ENCODE measurements at regions not wholly inside any gene's neighbourhood (a gene's known extent, or its start where the extent isn't known, plus 50 kb on each side); places are given as distances from the start of the nearest gene placed in this dataset.

- no peaks in the 10 kb centered on the region for H3K36me3 Mint-ChIP-seq
- H3K27me3 ChIP-seq (ENCODE audit: control insufficient read depth, insufficient read depth, low read length), result no peaks in the 10 kb centered on the region
- no peak for ATAC-seq
- intact Hi-C loops (cut with micrococcal nuclease), result no loop called here
- no peak overlapping the region for H3K4me3 ChIP-seq (ENCODE audit: low read length)
- no peak for TF ChIP-seq CTCF (IDR thresholded peaks at IDR 0.05)
- no peak for DNase-seq
- H3K4me1 ChIP-seq (ENCODE audit: control insufficient read depth, insufficient read depth, low read length), result no peaks in the 10 kb centered on the region
- no peak overlapping the region for H3K27ac ChIP-seq (ENCODE audit: low read length)
- no peak overlapping the region for H3K27ac Mint-ChIP-seq
- no peak overlapping the region for H3K4me3 Mint-ChIP-seq
- no peaks in the 10 kb centered on the region for H3K9me3 ChIP-seq (ENCODE audit: control insufficient read depth, insufficient read depth, low read length)
- peaks cover 4 to 11% of the 10 kb centered on the region in 2 donors for H3K9me3 Mint-ChIP-seq
- no peaks in the 10 kb centered on the region for H3K4me1 Mint-ChIP-seq
- no peaks in the 10 kb centered on the region for H3K27me3 Mint-ChIP-seq (ENCODE audit: low read depth in 2 of 2)
- no peaks in the 10 kb centered on the region for H3K36me3 ChIP-seq (ENCODE audit: control insufficient read depth, insufficient read depth, low read length)
These were observed 453.2 kb downstream of the TNS3 start for GRCh38 chr7:47128700-47129099.

GRCh38 chr7:47125529-47125928 is 456.4 kb downstream of the TNS3 start:
- Mint-ChIP-seq H3K9me3 (peaks cover 4 to 8% of the 10 kb centered on the region in 2 donors), H3K27ac (no peak overlapping the region), H3K27me3 (ENCODE audit: low read depth in 2 of 2) (no peaks in the 10 kb centered on the region), H3K4me3 (no peak overlapping the region), H3K36me3 (no peaks in the 10 kb centered on the region), H3K4me1 (no peaks in the 10 kb centered on the region)
- ATAC-seq (no peak), DNase-seq (no peak)
- 92% methylated on average over 13 of the region's 14 CpGs for WGBS (ENCODE audit: insufficient coverage)
- no peaks in the 10 kb centered on the region for H3K9me3 ChIP-seq (ENCODE audit: control insufficient read depth, insufficient read depth, low read length)
- no peaks in the 10 kb centered on the region for H3K27me3 ChIP-seq (ENCODE audit: control insufficient read depth, insufficient read depth, low read length)
- H3K4me3 ChIP-seq (ENCODE audit: low read length), result no peak overlapping the region
- no peaks in the 10 kb centered on the region for H3K36me3 ChIP-seq (ENCODE audit: control insufficient read depth, insufficient read depth, low read length)
- intact Hi-C loops (cut with micrococcal nuclease), result no loop called here
- H3K4me1 ChIP-seq (ENCODE audit: control insufficient read depth, insufficient read depth, low read length), result no peaks in the 10 kb centered on the region
- TF ChIP-seq CTCF (IDR thresholded peaks at IDR 0.05), result no peak
- H3K27ac ChIP-seq (ENCODE audit: low read length), result no peak overlapping the region

DNA sequence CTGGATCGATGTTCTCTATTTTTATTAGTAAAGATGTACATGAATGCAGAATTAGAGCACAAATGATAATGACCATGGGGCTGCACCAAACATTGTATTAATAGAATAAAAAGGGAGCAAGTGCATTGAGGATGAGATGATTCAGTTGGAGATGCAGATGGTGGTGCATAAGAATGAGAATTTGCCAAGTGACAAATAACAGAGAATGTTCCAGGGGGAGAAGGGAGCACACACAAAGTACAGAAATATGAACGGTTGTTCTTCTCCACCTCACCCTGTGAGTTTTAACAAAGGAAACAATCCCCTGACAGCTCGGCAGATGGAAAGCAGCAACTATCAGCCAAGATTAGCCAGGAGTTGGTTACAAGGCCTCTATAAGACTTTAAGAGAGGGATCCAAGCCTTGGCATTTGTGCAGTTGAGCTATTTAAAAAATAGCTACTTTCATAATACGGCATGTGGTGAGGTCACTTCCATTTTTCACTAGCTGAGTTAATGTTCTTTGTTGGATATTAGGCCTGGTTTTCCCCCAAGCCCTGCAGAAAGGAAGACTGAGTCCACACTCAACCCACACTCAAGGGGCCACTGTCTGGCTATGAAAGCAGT is 462.5 kb downstream of the TNS3 start:
- Histone ChIP-seq H3K36me3 (ENCODE audit: control insufficient read depth, insufficient read depth, low read length) (no peaks in the 10 kb centered on the region), H3K4me1 (ENCODE audit: control insufficient read depth, insufficient read depth, low read length) (no peaks in the 10 kb centered on the region), H3K4me3 (ENCODE audit: low read length) (no peak overlapping the region), H3K27ac (ENCODE audit: low read length) (no peak overlapping the region), H3K27me3 (ENCODE audit: control insufficient read depth, insufficient read depth, low read length) (no peaks in the 10 kb centered on the region), H3K9me3 (ENCODE audit: control insufficient read depth, insufficient read depth, low read length) (no peaks in the 10 kb centered on the region)
- TF ChIP-seq CTCF (IDR thresholded peaks at IDR 0.05), result no peak
- Mint-ChIP-seq H3K4me1 (no peaks in the 10 kb centered on the region), H3K27ac (no peak overlapping the region), H3K27me3 (ENCODE audit: low read depth in 2 of 2) (no peaks in the 10 kb centered on the region), H3K9me3 (peaks cover 0 to 2% of the 10 kb centered on the region in 2 donors), H3K4me3 (no peak overlapping the region), H3K36me3 (no peaks in the 10 kb centered on the region)
- intact Hi-C loops (cut with micrococcal nuclease), result no loop called here
- 92% methylated on average over 3 of the region's 4 CpGs for WGBS (ENCODE audit: insufficient coverage)
- DNase-seq (no peak), ATAC-seq (no peak)

GRCh38 chr7:47104206-47104549 is 477.7 kb downstream of the TNS3 start:
- Histone ChIP-seq H3K27me3 (ENCODE audit: control insufficient read depth, insufficient read depth, low read length) (no peaks in the 10 kb centered on the region), H3K27ac (ENCODE audit: low read length) (no peak overlapping the region), H3K9me3 (ENCODE audit: control insufficient read depth, insufficient read depth, low read length) (no peaks in the 10 kb centered on the region), H3K4me3 (ENCODE audit: low read length) (no peak overlapping the region), H3K4me1 (ENCODE audit: control insufficient read depth, insufficient read depth, low read length) (peaks cover 3% of the 10 kb centered on the region), H3K36me3 (ENCODE audit: control insufficient read depth, insufficient read depth, low read length) (no peaks in the 10 kb centered on the region)
- no peaks in the 10 kb centered on the region for H3K27me3 Mint-ChIP-seq (ENCODE audit: low read depth in 2 of 2)
- WGBS (ENCODE audit: insufficient coverage), result 92% methylated on average over 2 of the region's 4 CpGs
- no peak overlapping the region for H3K27ac Mint-ChIP-seq
- ATAC-seq, result no peak
- H3K9me3 Mint-ChIP-seq, result peaks cover 0 to 3% of the 10 kb centered on the region in 2 donors
- H3K4me1 Mint-ChIP-seq, result peaks cover 0 to 4% of the 10 kb centered on the region in 2 donors
- DNase-seq, result no peak
- no peak for TF ChIP-seq CTCF (IDR thresholded peaks at IDR 0.05)
- intact Hi-C loops (cut with micrococcal nuclease), result no loop called here
- H3K4me3 Mint-ChIP-seq, result no peak overlapping the region
- no peaks in the 10 kb centered on the region for H3K36me3 Mint-ChIP-seq

Data from natural killer cell (primary cell).